Testis (tissue), 2 donors: ENCODE measurements at regions not wholly inside any gene's neighbourhood (a gene's known extent, or its start where the extent isn't known, plus 50 kb on each side); places are given as distances from the start of the nearest gene placed in this dataset.

ENCODE experiments used
- CTCF ChIP-seq, 3 experiments: fragments of 450-650 bp in 2 of 3; fragments of 200-600 bp in 1 of 3; sonication (generic) in 1 of 3; IDR thresholded peaks; one replicate each; pipeline ENCODE4 v1.5.1; 2016 to 2019; ENCODE audit warnings: antibody characterized with exemption in 3 of 3, mild to moderate bottlenecking in 2 of 3, moderate library complexity in 1 of 3
- POLR2A ChIP-seq: fragments of 450-650 bp; IDR thresholded peaks from one replicate; pipeline ENCODE4 v1.6.1; 2017; ENCODE audit warnings: antibody characterized with exemption, mild to moderate bottlenecking, moderate library complexity

- TF ChIP-seq CTCF (IDR thresholded peaks at IDR 0.05) (no peak), POLR2A (no peak)
Measured at GRCh38 chr13:89980896-89981295, 1366.6 kb upstream of the MIR17HG start.
